C1 segment of cervical spinal cord (tissue), 14 donors: ENCODE measurements at regions not wholly inside any gene's neighbourhood (a gene's known extent, or its start where the extent isn't known, plus 50 kb on each side); places are given as distances from the start of the nearest gene placed in this dataset.
"Not testable (repeated sequence)": the region's sequence is repeated elsewhere in the genome, so short reads cannot be mapped to it uniquely, and the experiment has no call there.

ENCODE experiments used
- DNase-seq, 14 donors: peaks; one replicate each; lab custom pipeline; 2025; lab: John Stamatoyannopoulos, UW

GRCh38 chr4:45482346-45482745 is 641.5 kb downstream of the GABRG1 start:
- DNase-seq, result no peak

DNA sequence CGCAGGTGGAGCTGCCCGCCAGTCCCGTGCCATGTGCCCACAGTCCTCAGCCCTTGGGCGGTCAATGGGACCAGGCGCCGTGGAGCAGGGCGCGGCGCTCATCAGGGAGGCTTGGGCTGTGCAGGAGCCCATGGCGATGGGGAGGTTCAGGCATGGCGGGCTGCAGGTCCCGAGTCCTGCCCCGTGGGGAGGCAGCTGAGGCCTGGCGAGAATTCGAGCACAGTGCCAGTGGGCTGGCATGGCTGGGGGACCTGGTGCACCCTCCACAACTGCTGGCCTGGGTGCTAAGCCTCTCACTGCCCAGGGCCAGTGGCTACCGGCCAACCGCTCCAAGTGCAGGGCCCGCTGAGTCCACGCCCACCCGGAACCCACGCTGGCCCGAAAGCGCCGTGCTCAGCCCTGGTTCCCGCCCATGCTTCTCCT is 646.5 kb downstream of the GABRG1 start:
- no peak for DNase-seq

DNA sequence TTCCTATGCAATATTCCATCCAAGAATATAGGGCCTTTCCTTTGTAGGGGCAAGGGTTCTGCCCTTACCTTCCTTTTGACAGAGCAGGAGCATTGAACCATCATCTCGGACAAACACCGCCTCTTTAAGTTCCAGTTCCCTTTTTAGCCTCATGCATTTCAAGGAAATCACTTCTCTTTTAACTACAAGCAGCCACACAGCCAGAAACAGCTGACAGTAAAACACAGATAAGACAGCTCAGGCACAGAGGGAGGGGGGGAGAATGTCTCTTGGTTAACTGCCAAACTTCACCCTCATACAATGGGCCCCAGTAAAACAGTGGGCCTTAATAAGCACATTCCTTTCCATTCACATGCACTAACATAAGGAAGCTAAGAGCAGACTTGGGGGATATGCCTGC is 648.3 kb downstream of the GABRG1 start:
- DNase-seq, result no peak

GRCh38 chr4:45472490-45472889 is 651.4 kb downstream of the GABRG1 start:
- no peak for DNase-seq

GRCh38 chr4:45471335-45471734 is 652.5 kb downstream of the GABRG1 start:
- no peak for DNase-seq

DNA sequence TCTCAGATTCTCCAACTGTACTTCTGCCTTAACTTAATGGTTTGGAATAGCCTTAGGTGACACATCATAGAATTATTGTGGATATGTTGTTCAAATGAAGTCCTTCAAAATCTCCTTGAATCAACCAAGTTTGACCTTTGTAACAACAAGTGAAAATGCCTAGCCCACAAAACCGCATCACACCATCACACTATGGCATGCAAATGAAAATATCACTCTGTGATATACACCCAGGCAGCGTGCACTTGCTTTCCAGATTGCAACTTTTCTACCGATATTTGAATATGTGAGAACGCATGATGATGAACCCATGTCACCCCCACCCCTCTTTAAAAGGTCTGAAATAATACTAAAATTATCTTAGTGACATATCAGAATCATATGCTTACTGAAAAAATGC is 656.7 kb downstream of the GABRG1 start:
- DNase-seq, result no peak

DNA sequence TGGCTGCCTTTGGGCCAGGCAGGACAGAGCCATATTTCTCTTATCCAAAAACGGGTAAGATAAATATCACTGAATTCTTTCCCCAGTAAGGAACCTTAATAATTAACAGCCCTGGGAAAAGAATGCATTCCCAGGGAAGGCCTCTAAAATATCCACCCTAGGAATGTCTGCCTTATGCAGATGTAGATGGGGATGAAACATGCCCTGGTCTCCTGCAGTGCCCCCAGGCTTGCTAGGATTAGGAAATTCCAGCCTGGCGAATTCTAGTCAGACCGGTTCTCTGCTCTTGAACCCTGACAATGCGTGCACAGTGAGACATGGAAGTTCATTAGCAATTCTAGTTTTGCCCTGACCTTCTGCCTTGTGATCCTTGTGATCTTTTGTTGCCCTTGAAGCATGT is 663.7 kb downstream of the GABRG1 start:
- DNase-seq, result not testable (repeated sequence)

DNA sequence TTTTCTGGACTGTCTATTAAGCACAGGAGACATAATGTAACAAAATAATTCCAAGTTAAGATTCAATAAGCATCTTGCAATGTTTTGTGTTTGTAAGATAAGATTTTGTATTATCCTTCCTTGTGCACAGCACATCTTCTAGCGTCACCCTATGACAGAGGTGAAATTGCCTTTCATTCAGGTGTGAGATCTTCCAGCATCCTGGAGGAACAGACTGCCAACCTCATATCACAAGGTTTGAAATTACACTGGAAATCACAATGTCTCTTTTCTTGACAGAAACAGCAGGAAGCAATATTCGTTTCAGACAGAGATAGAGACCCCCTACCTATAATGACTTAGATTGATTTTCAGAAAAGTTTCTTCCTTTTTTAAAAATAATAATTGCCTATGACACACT is 668.6 kb downstream of the GABRG1 start:
- DNase-seq, result no peak

GRCh38 chr4:45453258-45453853 is 670.5 kb downstream of the GABRG1 start:
- no peak for DNase-seq

DNA sequence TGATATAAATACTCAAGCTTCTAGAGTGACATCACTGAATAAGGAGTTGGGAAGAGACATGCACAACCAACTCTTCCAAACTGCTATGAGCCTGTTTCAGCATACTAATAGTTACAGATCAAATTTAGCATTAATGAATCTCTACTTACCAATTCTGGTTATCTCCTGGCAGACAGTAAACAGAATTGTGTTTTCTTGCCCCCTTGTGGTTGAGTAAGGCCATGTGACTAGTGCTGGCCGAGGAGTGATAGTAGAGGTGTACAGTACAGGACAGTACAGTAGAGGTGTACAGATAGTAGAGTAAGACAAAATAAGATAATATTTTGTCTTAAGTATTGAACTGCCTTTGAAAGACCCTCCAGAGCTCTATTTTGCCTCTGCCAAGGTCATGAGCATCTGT is 681.4 kb downstream of the GABRG1 start:
- no peak for DNase-seq

DNA sequence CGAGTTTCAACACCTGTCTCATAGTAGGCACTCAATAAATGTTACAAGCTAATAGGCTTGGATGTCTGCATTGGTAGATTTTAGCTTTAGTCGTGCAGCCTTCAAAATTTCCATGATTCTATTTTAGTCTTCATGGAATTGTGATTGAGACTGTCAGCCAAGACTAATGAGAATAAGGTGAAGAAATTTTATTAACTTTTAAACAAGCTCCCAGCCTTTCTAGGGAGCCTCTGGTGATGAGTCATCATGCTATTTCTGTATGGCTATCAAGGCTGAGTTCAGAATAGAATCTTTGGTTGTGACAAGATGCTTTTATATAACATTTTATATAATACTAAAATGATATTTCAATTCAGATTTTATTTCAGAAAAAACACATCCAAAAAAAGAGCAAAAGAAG is 685.8 kb downstream of the GABRG1 start:
- DNase-seq, result no peak

DNA sequence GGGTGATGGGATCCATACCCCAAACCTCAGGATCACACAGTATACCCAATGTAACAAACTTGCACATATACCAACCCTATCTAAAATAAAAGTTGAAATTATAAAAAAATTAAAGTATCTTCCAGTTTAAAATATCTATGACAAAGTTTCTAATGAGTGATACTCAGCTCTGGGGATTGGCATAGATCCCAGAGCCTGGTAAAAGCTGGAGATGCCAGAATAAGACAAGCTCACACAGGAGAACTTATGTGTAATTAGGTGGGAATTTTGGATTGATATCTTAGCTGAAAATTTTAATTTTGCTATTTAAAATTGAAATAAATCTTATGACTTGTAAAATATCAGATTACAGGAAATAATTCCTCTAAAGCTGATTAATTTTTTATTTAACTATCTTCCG is 686.5 kb downstream of the GABRG1 start:
- DNase-seq, result no peak

- DNase-seq, result no peak
These were observed 698.7 kb downstream of the GABRG1 start for GRCh38 chr4:45425135-45425534.

DNA sequence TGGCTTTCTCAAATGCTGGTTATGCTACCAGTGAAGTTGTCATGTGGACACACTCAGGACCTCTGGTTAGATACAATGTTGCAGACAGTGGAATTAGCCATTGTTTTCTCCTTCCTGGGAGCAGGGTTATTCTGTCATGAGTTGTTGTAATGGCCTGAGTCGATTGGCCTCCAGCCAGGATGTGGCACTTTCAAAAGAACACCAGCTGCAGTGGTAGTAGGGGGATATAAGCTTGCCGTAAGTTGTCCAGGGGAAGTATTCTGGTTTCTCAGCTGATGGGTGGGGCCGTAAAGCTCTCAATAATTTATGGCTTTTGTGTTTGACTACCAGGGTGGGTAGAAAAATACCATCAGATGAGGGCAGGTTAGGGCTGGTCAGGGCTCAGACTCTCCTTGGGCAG is 697.5 kb upstream of the GNPDA2 start:
- no peak for DNase-seq

DNA sequence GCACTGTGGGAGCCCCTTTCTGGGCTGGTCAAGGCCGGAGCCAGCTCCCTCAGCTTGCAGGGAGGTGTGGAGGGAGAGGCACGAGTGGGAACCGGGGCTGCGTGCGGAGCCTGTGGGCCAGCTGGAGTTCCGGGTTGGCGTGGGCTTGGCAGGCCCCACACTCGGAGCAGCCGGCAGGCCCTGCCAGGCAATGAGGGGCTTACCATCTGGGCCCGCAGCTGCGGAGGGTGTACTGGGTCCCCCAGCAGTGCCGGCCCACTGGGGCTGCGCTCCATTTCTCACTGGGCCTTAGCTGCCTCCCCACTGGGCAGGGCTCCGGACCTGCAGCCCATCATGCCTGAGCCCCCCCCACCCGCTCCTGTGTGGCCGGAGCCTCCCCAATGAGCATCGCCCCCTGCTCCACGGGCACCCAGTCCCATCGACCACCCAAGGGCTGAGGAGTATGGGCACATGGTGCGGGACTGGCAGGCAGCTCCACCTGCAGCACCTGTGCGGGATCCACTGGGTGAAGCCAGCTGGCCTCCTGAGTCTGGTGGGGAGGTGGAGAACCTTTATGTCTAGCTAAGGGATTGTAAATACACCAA is 693.8 kb upstream of the GNPDA2 start:
- not testable (repeated sequence) for DNase-seq

DNA sequence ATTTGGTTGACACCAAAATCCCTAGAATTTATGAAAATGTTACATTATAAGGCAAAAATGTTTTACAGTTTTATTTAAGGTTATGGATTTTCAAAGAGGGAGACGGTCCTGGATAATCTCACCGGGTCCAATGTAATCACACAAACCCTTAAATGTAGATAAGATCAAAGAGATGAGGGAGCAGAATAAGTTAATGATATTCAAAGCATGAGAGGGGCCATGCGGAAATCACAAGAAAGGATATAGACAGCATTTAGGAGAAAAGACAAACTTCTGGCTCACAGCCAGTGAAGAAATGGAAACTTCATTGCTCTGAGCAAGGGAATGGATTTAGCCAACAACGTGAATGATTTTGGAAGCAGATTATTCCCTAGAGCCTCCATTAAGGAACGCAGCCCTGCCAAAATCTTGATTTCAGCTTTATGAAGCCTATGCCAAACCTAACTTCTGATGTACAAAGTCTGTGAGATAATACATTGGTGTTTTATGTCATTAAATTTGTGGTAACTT is 684.4 kb upstream of the GNPDA2 start:
- no peak for DNase-seq

GRCh38 chr4:45409536-45409935 is 683.2 kb upstream of the GNPDA2 start:
- no peak for DNase-seq

- no peak for DNase-seq
These were observed 682.6 kb upstream of the GNPDA2 start for GRCh38 chr4:45408996-45409395.

GRCh38 chr4:45399116-45399515 is 672.8 kb upstream of the GNPDA2 start:
- no peak for DNase-seq

DNA sequence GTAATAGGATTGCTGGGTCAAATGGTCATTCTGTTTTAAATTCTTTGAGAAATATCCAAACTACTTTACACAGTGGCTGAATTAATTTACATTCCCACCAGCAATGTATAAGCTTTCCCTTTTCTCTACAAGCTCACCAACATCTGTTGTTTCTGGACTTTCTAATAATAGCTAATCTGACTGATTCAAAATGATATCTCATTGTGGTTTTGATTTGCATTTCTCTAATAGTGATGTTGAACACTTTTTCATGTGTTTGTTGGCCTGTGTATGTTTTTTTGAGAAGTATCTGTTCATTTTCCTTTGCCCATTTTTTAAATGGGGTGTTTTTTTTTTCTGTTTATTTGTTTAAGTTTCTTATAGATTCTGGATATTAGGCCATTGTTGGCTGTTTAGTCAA is 659.0 kb upstream of the GNPDA2 start:
- no peak for DNase-seq

DNA sequence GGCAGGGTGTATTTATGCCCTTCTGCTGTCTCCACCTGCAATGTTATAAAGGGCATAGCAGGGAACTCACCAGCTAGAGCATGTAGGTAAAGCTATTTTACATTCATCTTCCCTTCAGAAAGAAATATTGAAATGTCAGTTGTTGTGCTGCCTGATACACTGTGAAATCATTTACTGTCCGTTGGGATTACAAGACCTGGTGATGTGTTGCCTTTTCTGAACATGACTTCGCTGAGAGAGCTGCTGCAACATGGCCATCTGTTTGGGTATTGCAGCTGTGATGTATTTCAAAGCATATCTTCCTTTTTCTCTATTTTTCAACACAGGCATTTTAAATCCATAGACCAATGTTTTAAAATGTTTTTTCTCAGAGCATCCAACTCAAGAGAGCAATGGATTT is 644.1 kb upstream of the GNPDA2 start:
- no peak for DNase-seq

GRCh38 chr4:45368832-45369231 is 642.5 kb upstream of the GNPDA2 start:
- no peak for DNase-seq

DNA sequence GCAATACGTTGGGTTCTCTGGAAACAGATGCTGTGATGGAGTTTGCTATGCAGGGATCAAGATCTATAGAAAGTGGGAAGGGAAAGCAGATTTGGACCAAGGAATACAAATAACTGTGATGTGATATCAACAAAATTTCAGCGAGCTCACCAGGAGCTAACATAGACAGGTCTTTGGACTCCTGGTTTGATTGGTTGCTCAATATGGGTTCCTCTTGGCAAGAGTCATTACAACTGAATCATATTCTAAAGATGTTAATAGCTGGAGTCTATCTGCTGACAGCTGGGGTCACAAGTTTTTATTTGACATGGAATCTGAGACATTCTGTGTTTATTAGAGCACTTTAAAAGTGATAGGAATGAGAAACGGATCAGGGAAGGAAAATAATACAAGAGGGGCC is 637.6 kb upstream of the GNPDA2 start:
- no peak for DNase-seq
